Body of pancreas (tissue), 4 donors: ENCODE measurements at regions not wholly inside any gene's neighbourhood (a gene's known extent, or its start where the extent isn't known, plus 50 kb on each side); places are given as distances from the start of the nearest gene placed in this dataset.

ENCODE experiments used
- CTCF ChIP-seq, 7 experiments: fragments of 450-650 bp in 4 of 7; fragments of 200-600 bp in 3 of 7; sonication (generic) in 3 of 7; IDR thresholded peaks; one replicate each; pipeline ENCODE4 v1.5.1; 2016 to 2019; ENCODE audit warnings: antibody characterized with exemption in 7 of 7
- POLR2A ChIP-seq, 3 donors: fragments of 450-650 bp; IDR thresholded peaks; one replicate each; pipeline ENCODE4 v1.6.1; 2016; ENCODE audit warnings: antibody characterized with exemption in 3 of 3, mild to moderate bottlenecking in 2 of 3

DNA sequence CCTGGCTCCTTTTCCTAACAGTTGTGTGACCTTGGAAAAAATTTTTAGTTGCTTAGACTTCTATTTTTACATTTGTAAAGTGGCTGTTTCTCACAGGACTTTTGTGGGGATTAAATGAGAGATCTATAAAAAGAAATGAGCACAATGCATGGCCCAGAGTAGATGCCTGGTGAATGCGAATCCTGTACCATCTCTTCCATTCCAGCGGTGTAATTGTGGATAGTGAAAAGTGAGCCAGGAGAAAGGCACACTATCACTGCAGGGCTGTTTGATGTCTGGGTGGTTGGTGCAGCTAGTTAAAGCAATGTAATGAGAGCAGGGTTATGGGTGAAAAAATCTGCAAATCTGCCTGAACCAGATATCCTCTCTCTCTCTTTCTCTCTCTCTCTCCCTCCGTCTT lies 347.5 kb upstream of the CITED2 start:
- no peak for TF ChIP-seq CTCF (IDR thresholded peaks at IDR 0.05)
- no peak for TF ChIP-seq POLR2A (IDR thresholded peaks at IDR 0.05)
